H1 (cell line): ENCODE measurements at regions not wholly inside any gene's neighbourhood (a gene's known extent, or its start where the extent isn't known, plus 50 kb on each side); places are given as distances from the start of the nearest gene placed in this dataset.

ENCODE experiments used
- CTCF ChIA-PET: fragments of 300-600 bp; sonication (Branson Sonifier 250); formaldehyde crosslinking; loops from one replicate; lab custom pipeline; 2021; ENCODE audit not compliant: partially characterized antibody; lab: Charles Lee
- POLR2A ChIA-PET: fragments of 300-600 bp; sonication (Branson Sonifier 250); formaldehyde crosslinking; loops from one replicate; lab custom pipeline; 2021; ENCODE audit warnings: inconsistent platforms; ENCODE audit not compliant: partially characterized antibody; lab: Charles Lee
- DNase-seq, 2 experiments: peaks; one replicate each; pipeline versions ENCODE4 v3.0.0 to v3.0.0-alpha.2; 2010 to 2022; ENCODE audit warnings: low spot score in 2 of 2, low read depth in 1 of 2, mixed read lengths in 1 of 2
- FAIRE-seq: peaks from 2 replicates; lab custom pipeline; 2011; peaks lifted over from hg19 to GRCh38; lab: Jason Lieb, UNC
- H2AFZ ChIP-seq: 2 replicates; pipeline ENCODE4 v1.8.1; 2012; ENCODE audit warnings: low read length, inconsistent platforms
- H2AK5ac ChIP-seq: 2 replicates; pipeline ENCODE4 v1.6.1; 2013; ENCODE audit warnings: low read depth, low read length
- H2BK120ac ChIP-seq: replicated peaks from 2 replicates; pipeline ENCODE3; 2013; ENCODE audit warnings: low read depth, low read length, inconsistent platforms
- H2BK12ac ChIP-seq: 2 replicates; pipeline ENCODE4 v1.6.1; 2013; ENCODE audit warnings: low read depth, low read length
- H2BK15ac ChIP-seq: 2 replicates; pipeline ENCODE4 v1.6.1; 2013; ENCODE audit warnings: low read length
- H2BK20ac ChIP-seq: 2 replicates; pipeline ENCODE4 v1.6.1; 2013; ENCODE audit warnings: low read length
- H2BK5ac ChIP-seq: 2 replicates; pipeline ENCODE4 v1.6.1; 2013; ENCODE audit warnings: low read depth, low read length
- H3K14ac ChIP-seq: 2 replicates; pipeline ENCODE4 v1.6.1; 2013; ENCODE audit warnings: inconsistent platforms; ENCODE audit not compliant: insufficient read length
- H3K18ac ChIP-seq: 2 replicates; pipeline ENCODE4 v1.6.1; 2013; ENCODE audit warnings: low read length; ENCODE audit errors: extremely low read depth
- H3K23ac ChIP-seq: 2 replicates; pipeline ENCODE4 v1.6.1; 2013; ENCODE audit warnings: inconsistent platforms; ENCODE audit not compliant: insufficient read length
- H3K23me2 ChIP-seq: 2 replicates; pipeline ENCODE4 v1.6.1; 2013; ENCODE audit warnings: low read depth, low read length
- H3K27ac ChIP-seq: 2 replicates; pipeline ENCODE4 v1.6.1; 2011; ENCODE audit warnings: low read depth, low read length, inconsistent platforms
- H3K27me3 ChIP-seq, 4 experiments: replicated peaks in 1 of 4; 1 replicate in 1 of 4; 2 replicates in 3 of 4; pipeline versions ENCODE4 v1.6.1 to v1.8.1; 2011 to 2013; ENCODE audit warnings: low read length in 3 of 4, mild to moderate bottlenecking in 3 of 4, inconsistent platforms in 2 of 4, mixed read lengths in 2 of 4, moderate library complexity in 1 of 4; ENCODE audit not compliant: control insufficient read depth in 3 of 4, insufficient read depth in 3 of 4; ENCODE audit errors: extremely low read depth in 1 of 4
- H3K36me3 ChIP-seq, 4 experiments: 2 replicates each; pipeline versions ENCODE4 v1.6.1 to v1.8.1; 2011 to 2013; ENCODE audit warnings: mild to moderate bottlenecking in 4 of 4, low read length in 3 of 4, moderate library complexity in 2 of 4, control low read depth in 1 of 4, inconsistent platforms in 1 of 4; ENCODE audit not compliant: insufficient read depth in 4 of 4, control insufficient read depth in 2 of 4
- H3K4ac ChIP-seq: replicated peaks from 2 replicates; pipeline ENCODE3; 2013; ENCODE audit warnings: low read length, low read depth, mixed read lengths, inconsistent platforms; ENCODE audit not compliant: insufficient read length
- H3K4me1 ChIP-seq, 4 experiments: replicated peaks in 1 of 4; 1 replicate in 1 of 4; 2 replicates in 3 of 4; pipeline versions ENCODE4 v1.6.1 to v1.8.1; 2011 to 2013; ENCODE audit warnings: low read length in 3 of 4, inconsistent platforms in 2 of 4, mixed read lengths in 1 of 4; ENCODE audit not compliant: insufficient read depth in 4 of 4, control insufficient read depth in 3 of 4
- H3K4me2 ChIP-seq, 2 experiments: 2 replicates each; pipeline versions ENCODE4 v1.6.1 to v1.8.1; 2011 to 2013; ENCODE audit warnings: low read depth in 2 of 2, low read length in 2 of 2, control low read depth in 1 of 2, inconsistent platforms in 1 of 2, mild to moderate bottlenecking in 1 of 2; ENCODE audit not compliant: insufficient read depth in 1 of 2
- H3K4me3 ChIP-seq, 4 experiments: fragments of 200-600, 300-600 bp in 1 of 4; sonication (generic), shearing (Covaris generic), sonication (Bioruptor Twin) in 1 of 4; 2 replicates each; pipeline versions ENCODE4 v1.5.1 to v1.8.1; 2011 to 2016; ENCODE audit warnings: low read length in 4 of 4, low read depth in 3 of 4, control low read depth in 2 of 4, inconsistent platforms in 2 of 4, mild to moderate bottlenecking in 2 of 4, mixed read lengths in 1 of 4, moderate library complexity in 1 of 4; ENCODE audit not compliant: insufficient read depth in 2 of 4; ENCODE audit errors: extremely low read depth in 1 of 4
- H3K56ac ChIP-seq: replicated peaks from 2 replicates; pipeline ENCODE3; 2013; ENCODE audit warnings: low read depth, mild to moderate bottlenecking, mixed read lengths, low read length, inconsistent platforms; ENCODE audit not compliant: insufficient read length
- H3K79me1 ChIP-seq: 2 replicates; pipeline ENCODE4 v1.6.1; 2013; ENCODE audit warnings: low read depth, low read length, control low read depth
- H3K79me2 ChIP-seq, 2 experiments: 2 replicates each; pipeline versions ENCODE4 v1.6.1 to v1.8.1; 2012 to 2013; ENCODE audit warnings: low read length in 2 of 2, mild to moderate bottlenecking in 2 of 2, inconsistent platforms in 1 of 2; ENCODE audit not compliant: insufficient read depth in 2 of 2, control insufficient read depth in 1 of 2
- H3K9ac ChIP-seq, 4 experiments: replicated peaks in 1 of 4; 1 replicate in 1 of 4; 2 replicates in 3 of 4; pipeline versions ENCODE4 v1.6.1 to v1.8.1; 2011 to 2013; ENCODE audit warnings: low read depth in 3 of 4, low read length in 3 of 4, control low read depth in 2 of 4, mild to moderate bottlenecking in 2 of 4, moderate library complexity in 2 of 4, inconsistent platforms in 1 of 4; ENCODE audit errors: extremely low read depth in 1 of 4
- H3K9me3 ChIP-seq, 2 experiments: 2 replicates each; pipeline versions ENCODE4 v1.6.1 to v1.8.1; 2012 to 2013; ENCODE audit warnings: mild to moderate bottlenecking in 2 of 2, moderate library complexity in 2 of 2, control low read depth in 1 of 2, inconsistent platforms in 1 of 2, low read depth in 1 of 2, low read length in 1 of 2, mixed read lengths in 1 of 2; ENCODE audit not compliant: insufficient read depth in 2 of 2
- H4K20me1 ChIP-seq, 2 experiments: replicated peaks in 1 of 2; 2 replicates each; pipeline versions ENCODE3 to v1.8.1; 2011 to 2013; ENCODE audit warnings: inconsistent platforms in 2 of 2, low read length in 2 of 2, mild to moderate bottlenecking in 1 of 2; ENCODE audit not compliant: insufficient read depth in 2 of 2, control insufficient read depth in 1 of 2
- H4K5ac ChIP-seq: 2 replicates; pipeline ENCODE4 v1.6.1; 2013; ENCODE audit warnings: low read length, low read depth, mixed read lengths, inconsistent platforms; ENCODE audit not compliant: insufficient read length
- H4K8ac ChIP-seq: 2 replicates; pipeline ENCODE4 v1.8.0; 2013; ENCODE audit warnings: mild to moderate bottlenecking, moderate library complexity, low read length, inconsistent platforms; ENCODE audit not compliant: insufficient read depth; ENCODE audit errors: extremely low read depth
- H4K91ac ChIP-seq: replicated peaks from 2 replicates; pipeline ENCODE3; 2013; ENCODE audit warnings: low read length, mixed read lengths, inconsistent platforms; ENCODE audit not compliant: insufficient read length
- ATF3 ChIP-seq: IDR thresholded peaks from 2 replicates; pipeline ENCODE4 v1.6.1; 2011; ENCODE audit warnings: low read depth, mild to moderate bottlenecking, low read length; ENCODE audit not compliant: insufficient read depth
- CHD1 ChIP-seq: IDR thresholded peaks from 2 replicates; pipeline ENCODE4 v1.6.1; 2012; ENCODE audit warnings: low read depth, low read length, improper control_type of control experiment
- POU5F1 ChIP-seq: IDR thresholded peaks from 2 replicates; pipeline ENCODE4 v1.6.1; 2011; ENCODE audit warnings: low read depth, mild to moderate bottlenecking, low read length, moderate library complexity
- RNF2 ChIP-seq: fragments of 200-900, 300-1000 bp; sonication (generic); IDR thresholded peaks from 2 replicates; pipeline ENCODE4 v1.7.1; 2016; ENCODE audit warnings: borderline replicate concordance, low read depth, mild to moderate bottlenecking, antibody characterized with exemption, low read length; ENCODE audit not compliant: poor library complexity, severe bottlenecking; ENCODE audit errors: missing control alignments
- WGBS, 2 experiments: shearing (Covaris generic) in 1 of 2; methylation state at CpG; one replicate each; pipeline versions ENCODE4 v1.1.6 to v1.1.7; 2013 to 2015; ENCODE audit warnings: low lambda C conversion rate in 2 of 2, mixed read lengths in 2 of 2, inconsistent platforms in 1 of 2, low coverage in 1 of 2, missing lambda C conversion rate in 1 of 2; ENCODE audit not compliant: insufficient replicate concordance in 2 of 2, insufficient coverage in 1 of 2, insufficient read length in 1 of 2; ENCODE audit errors: extremely low coverage in 1 of 2, missing lambda C conversion rate in 1 of 2; 5-methylcytosine and 5-hydroxymethylcytosine counted together

GRCh38 chr12:77497647-77498046, 333.0 kb upstream of the NAV3 start:
- H3K4me2 ChIP-seq, result no peak overlapping the region
- no peak overlapping the region for H2BK15ac ChIP-seq
- no peak overlapping the region for H3K14ac ChIP-seq
- ChIA-PET POLR2A (no interaction called here), CTCF (interaction anchor here (0.8 to 1.1 kb wide), 2 partner anchors 12 to 188 kb away, joined by 3 read pairs; no protein-coding TSS in a partner anchor)
- no peaks in the 10 kb centered on the region for H4K20me1 ChIP-seq
- H4K5ac ChIP-seq, result no peak overlapping the region
- TF ChIP-seq POU5F1, result no peak
- TF ChIP-seq CHD1, result no peak
- no peak for TF ChIP-seq ATF3
- TF ChIP-seq RNF2, result no peak
- no peak overlapping the region for H2AFZ ChIP-seq
- H2BK12ac ChIP-seq, result no peak overlapping the region
- no peak overlapping the region for H3K18ac ChIP-seq
- H3K23ac ChIP-seq, result no peak overlapping the region
- DNase-seq (no peak), FAIRE-seq (no peak)
- no peaks in the 10 kb centered on the region for H3K27me3 ChIP-seq
- WGBS, 2 experiments, result 96% methylated on average over 1 of the region's 1 CpG; no CpG with 5 or more reads in 1 of the 2 experiments
- H3K36me3 ChIP-seq, result no peaks in the 10 kb centered on the region
- no peak overlapping the region for H3K4ac ChIP-seq
- no peak overlapping the region for H2BK120ac ChIP-seq
- H3K4me3 ChIP-seq, result no peak overlapping the region
- no peak overlapping the region for H2BK20ac ChIP-seq
- no peaks in the 10 kb centered on the region for H3K23me2 ChIP-seq
- no peaks in the 10 kb centered on the region for H3K79me1 ChIP-seq
- no peak overlapping the region for H4K91ac ChIP-seq
- H4K8ac ChIP-seq, result no peak overlapping the region
- H3K56ac ChIP-seq, result no peak overlapping the region
- H2AK5ac ChIP-seq, result no peak overlapping the region
- H3K9me3 ChIP-seq, result no peaks in the 10 kb centered on the region
- no peak overlapping the region for H2BK5ac ChIP-seq
- H3K9ac ChIP-seq, result no peak overlapping the region
- H3K79me2 ChIP-seq, result no peaks in the 10 kb centered on the region
- H3K27ac ChIP-seq, result no peak overlapping the region
- no peaks in the 10 kb centered on the region for H3K4me1 ChIP-seq
